H1 (cell line): ENCODE measurements at regions not wholly inside any gene's neighbourhood (a gene's known extent, or its start where the extent isn't known, plus 50 kb on each side); places are given as distances from the start of the nearest gene placed in this dataset.

Experiments
- BRCA1 ChIP-seq: IDR thresholded peaks from 2 replicates; pipeline ENCODE4 v1.6.1; 2012; ENCODE audit warnings: low read depth, low read length, improper control_type of control experiment
- EP300 ChIP-seq, 2 experiments: IDR thresholded peaks; 1 replicate in 1 of 2; 2 replicates in 1 of 2; pipeline ENCODE4 v1.6.1; 2011 to 2012; ENCODE audit warnings: low read depth in 2 of 2, low read length in 2 of 2, mild to moderate bottlenecking in 2 of 2, borderline replicate concordance in 1 of 2, inconsistent platforms in 1 of 2, moderate library complexity in 1 of 2
- JUND ChIP-seq: IDR thresholded peaks from 2 replicates; pipeline ENCODE4 v1.6.1; 2011; ENCODE audit warnings: mild to moderate bottlenecking, improper control_type of control experiment, low read length
- POLR2A ChIP-seq, 2 experiments: IDR thresholded peaks; 1 replicate in 1 of 2; 2 replicates in 1 of 2; pipeline ENCODE4 v1.6.1; 2011; ENCODE audit warnings: low read depth in 2 of 2, low read length in 2 of 2, mild to moderate bottlenecking in 2 of 2; ENCODE audit errors: control extremely low read depth in 1 of 2
- POLR2AphosphoS5 ChIP-seq: IDR thresholded peaks from 2 replicates; pipeline ENCODE4 v1.6.1; 2011; ENCODE audit warnings: low read depth, low read length
- SUZ12 ChIP-seq: fragments of 200-600 bp; sonication (generic); IDR thresholded peaks from 2 replicates; pipeline ENCODE4 v1.6.1; 2012; ENCODE audit warnings: mild to moderate bottlenecking, inconsistent platforms, low read length, moderate library complexity, mixed read lengths
- TAF1 ChIP-seq: IDR thresholded peaks from 2 replicates; pipeline ENCODE4 v1.6.1; 2011; ENCODE audit warnings: mild to moderate bottlenecking, low read depth, low read length
- TCF12 ChIP-seq: IDR thresholded peaks from 2 replicates; pipeline ENCODE4 v1.6.1; 2011; ENCODE audit warnings: low read depth, mild to moderate bottlenecking, low read length
- TF ChIP-seq, protein P1 (sequence below), 3 experiments: IDR thresholded peaks; 1 replicate in 2 of 3; 2 replicates in 1 of 3; pipeline versions ENCODE4 v1.5.1 to v1.6.1; 2011; ENCODE audit warnings: low read length in 3 of 3, mild to moderate bottlenecking in 3 of 3, inconsistent platforms in 2 of 3, low read depth in 1 of 3, moderate library complexity in 1 of 3; ENCODE audit not compliant: insufficient read depth in 1 of 3; ENCODE audit errors: control extremely low read depth in 1 of 3
- TF ChIP-seq, protein P2 (sequence below): IDR thresholded peaks from 2 replicates; pipeline ENCODE4 v1.6.1; 2012; ENCODE audit warnings: low read length, inconsistent platforms

DNA sequence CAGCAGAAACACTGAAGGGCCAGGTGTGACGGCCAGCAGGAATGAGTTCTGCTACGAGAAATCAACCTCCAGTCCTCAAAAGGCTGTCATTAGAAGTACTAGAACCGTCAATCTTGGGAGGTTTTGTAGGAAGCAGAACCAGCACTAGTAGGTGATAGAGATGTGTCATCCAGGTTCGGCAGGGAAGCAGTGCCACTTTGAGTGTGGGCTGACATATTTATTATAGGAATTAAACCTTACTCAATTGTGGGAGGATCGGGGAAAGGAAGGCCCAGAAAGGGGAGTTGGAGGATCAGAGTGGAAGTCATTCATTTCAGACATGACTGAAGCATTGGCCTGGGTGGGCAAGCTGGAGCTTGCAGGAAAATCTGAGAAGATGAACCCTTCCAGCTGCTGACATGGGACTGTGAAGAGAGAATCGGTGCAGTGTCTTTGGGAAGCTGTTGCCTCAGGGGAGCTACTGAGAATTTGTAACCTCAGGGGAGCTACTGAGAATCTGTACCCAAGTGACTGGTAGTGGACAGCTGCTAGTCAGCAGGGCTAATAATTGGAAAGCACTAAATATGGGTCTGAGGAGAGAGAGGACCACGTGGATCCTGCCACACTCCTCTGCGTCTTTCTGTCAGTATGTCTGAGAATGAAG lies 177.4 kb downstream of the SPRY1 start:
- TF ChIP-seq, protein P1, sequence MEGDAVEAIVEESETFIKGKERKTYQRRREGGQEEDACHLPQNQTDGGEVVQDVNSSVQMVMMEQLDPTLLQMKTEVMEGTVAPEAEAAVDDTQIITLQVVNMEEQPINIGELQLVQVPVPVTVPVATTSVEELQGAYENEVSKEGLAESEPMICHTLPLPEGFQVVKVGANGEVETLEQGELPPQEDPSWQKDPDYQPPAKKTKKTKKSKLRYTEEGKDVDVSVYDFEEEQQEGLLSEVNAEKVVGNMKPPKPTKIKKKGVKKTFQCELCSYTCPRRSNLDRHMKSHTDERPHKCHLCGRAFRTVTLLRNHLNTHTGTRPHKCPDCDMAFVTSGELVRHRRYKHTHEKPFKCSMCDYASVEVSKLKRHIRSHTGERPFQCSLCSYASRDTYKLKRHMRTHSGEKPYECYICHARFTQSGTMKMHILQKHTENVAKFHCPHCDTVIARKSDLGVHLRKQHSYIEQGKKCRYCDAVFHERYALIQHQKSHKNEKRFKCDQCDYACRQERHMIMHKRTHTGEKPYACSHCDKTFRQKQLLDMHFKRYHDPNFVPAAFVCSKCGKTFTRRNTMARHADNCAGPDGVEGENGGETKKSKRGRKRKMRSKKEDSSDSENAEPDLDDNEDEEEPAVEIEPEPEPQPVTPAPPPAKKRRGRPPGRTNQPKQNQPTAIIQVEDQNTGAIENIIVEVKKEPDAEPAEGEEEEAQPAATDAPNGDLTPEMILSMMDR (IDR thresholded peaks at IDR 0.05; ENCODE audit: control extremely low read depth in 1 of 3, insufficient read depth in 1 of 3, low read depth in 1 of 3, low read length in 3 of 3), result no peak
- no peak for TF ChIP-seq POLR2A (IDR thresholded peaks at IDR 0.05; ENCODE audit: control extremely low read depth in 1 of 2, low read depth in 2 of 2, low read length in 2 of 2)
- no peak for TF ChIP-seq BRCA1
- no peak for TF ChIP-seq JUND
- TF ChIP-seq EP300 (IDR thresholded peaks at IDR 0.05; ENCODE audit: borderline replicate concordance in 1 of 2, low read depth in 2 of 2, low read length in 2 of 2), result no peak
- TF ChIP-seq POLR2AphosphoS5, result no peak
- no peak for TF ChIP-seq SUZ12
- no peak for TF ChIP-seq TAF1
- TF ChIP-seq TCF12, result no peak
- TF ChIP-seq, protein P2, sequence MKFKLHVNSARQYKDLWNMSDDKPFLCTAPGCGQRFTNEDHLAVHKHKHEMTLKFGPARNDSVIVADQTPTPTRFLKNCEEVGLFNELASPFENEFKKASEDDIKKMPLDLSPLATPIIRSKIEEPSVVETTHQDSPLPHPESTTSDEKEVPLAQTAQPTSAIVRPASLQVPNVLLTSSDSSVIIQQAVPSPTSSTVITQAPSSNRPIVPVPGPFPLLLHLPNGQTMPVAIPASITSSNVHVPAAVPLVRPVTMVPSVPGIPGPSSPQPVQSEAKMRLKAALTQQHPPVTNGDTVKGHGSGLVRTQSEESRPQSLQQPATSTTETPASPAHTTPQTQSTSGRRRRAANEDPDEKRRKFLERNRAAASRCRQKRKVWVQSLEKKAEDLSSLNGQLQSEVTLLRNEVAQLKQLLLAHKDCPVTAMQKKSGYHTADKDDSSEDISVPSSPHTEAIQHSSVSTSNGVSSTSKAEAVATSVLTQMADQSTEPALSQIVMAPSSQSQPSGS, result no peak
